Activated CD8-positive, alpha-beta memory T cell treated with anti-CD3 and anti-CD28 coated beads for 24 hours (primary cell): ENCODE measurements at regions not wholly inside any gene's neighbourhood (a gene's known extent, or its start where the extent isn't known, plus 50 kb on each side); places are given as distances from the start of the nearest gene placed in this dataset.

ENCODE experiments used
- DNase-seq: peaks from one replicate; pipeline ENCODE4 v3.0.0-alpha.2; 2020

DNA sequence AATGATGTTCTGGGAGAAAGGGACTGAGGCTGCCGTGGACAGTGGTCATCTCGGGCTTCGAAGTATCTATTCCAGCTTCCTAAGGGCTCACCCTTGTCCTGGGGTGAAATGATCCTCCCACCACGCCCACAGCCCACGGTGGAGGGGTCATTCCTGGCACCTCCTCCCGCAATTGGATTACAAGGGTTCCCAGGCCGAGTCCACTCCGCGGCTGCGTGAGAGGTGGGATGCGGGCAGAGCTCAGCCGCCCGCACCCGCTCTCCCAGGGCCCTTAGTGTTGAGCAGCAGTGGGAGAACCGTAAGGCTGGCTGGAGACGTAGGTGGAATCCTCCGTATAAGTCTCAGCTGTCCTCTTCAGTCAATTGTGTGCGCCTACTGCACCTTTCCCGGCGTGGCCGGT is 273.3 kb upstream of the ADAMTS16 start:
- DNase-seq = no peak

DNA sequence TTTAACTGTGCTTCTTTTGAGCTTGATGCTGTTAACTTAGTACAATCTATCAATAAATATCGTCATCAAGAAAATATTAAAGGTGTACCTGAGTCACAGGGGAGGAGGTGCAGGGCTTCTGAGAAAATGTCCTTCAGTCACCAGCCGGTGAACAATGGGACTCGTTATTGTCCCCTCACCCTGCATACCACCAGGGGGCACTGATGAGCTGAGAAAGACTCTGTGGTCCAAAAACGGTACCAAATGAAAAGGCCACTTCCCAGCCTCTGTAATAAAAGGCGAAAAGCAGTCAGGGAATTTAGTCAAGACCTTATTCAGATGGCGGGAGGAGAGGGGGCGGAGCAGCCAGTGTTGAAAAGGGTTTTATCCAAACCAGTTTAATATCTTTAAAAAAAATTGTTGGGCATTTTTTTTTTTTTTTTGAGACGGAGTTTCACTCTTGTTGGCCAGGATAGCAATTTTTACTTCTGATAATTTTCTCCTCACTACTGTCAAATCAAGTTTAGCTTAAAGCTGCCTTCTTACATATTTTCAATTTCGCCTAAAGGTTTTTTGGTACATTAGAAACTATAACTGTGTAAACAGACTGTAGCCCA is 271.9 kb upstream of the ADAMTS16 start:
- DNase-seq = no peak

DNA sequence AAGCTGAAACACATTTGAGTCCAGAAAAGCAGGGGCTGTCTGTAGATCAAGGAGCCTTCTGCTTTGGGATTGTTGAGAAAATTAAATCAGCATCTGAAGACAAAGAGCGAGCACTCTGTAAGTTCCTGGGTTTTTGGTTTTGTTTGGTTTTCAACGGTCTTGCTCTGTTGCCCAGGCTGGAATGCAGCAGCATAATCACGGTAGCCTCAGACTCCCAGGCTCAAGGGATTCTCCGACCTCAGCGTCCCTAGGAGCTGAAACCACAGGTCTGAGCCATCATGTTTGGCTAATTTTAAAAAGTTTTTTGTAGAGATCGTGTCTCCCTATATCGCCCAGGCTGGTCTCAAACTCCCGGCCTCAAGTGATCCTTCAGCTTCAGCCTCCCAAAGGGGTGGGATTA is 266.5 kb upstream of the ADAMTS16 start:
- DNase-seq = no peak

DNA sequence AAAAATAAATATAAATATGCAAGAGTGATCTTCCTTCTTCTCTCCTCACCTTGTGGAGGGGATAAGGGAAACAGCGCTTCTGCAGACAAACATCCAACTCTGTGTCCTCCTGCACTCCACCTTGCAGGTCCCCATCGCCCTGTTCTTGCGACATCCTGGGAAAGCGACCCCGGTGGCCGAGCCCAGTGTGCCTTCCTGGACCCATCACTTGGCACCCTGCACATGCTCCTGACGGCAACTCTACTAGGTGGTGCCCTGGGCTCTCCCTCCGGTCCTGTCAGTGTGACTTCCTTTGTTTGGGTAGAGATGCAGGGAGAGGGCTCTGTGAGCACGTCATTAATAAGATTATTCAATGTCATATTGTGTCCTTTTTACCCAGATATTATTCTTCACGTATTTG is 266.0 kb upstream of the ADAMTS16 start:
- DNase-seq = no peak

DNA sequence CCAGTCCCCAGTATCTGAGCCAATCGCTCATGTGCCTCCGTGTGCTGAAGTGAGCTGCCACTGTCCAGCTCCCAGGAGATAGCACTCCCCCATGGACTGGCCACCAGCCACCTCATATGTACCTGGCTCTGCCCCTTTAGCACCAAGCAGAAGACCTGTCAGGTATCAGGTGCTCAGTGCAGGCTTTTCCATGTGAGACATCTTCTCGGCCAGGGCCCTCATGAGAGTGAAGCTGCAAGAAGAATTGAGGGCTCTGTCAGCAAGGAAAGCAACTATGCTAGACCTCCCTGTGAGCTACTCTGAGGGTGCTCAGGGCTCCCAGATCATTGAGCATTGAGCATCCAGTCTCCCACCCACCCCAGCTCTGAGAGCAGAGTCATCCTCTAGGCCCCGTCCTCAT is 264.2 kb upstream of the ADAMTS16 start:
- DNase-seq = no peak

DNA sequence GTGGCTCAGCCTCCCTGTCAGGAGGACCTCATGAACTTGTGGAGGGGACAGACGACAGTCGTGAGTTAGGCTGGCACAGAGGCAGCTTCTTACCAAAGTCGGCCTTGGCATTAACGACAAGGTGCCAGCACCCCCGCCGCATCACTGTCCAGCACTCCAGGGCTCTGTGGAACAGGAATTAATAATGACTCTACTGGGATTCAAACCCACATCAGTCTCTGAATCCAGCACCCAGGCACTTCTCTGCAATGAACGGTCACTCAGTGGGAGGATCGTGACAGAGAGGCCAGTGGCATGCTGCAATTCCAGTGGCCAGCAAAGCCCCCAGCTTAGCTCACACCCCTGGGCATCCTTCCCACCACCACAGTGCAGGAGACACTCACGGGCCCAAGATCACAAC is 263.3 kb upstream of the ADAMTS16 start:
- no peak for DNase-seq

DNA sequence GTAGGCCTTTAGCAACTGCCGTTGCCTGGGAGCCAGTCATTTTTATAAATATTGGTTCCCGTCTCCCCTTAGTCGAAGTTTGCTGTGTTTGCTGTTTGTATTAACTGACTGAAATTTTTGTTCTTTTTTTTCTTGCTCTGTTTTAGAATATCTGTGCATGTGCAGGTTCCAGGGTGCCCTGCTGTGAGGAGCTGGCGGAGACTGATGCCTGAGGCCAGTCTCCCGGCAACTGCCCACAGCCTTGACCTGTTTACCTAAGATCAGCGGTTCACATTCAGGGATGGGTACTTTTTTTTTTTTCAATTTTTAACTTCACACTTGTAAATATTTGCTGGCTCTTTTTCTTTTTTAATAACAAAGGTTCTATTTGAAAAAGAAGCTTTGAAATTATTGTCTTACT is 262.6 kb upstream of the ADAMTS16 start:
- DNase-seq = no peak

DNA sequence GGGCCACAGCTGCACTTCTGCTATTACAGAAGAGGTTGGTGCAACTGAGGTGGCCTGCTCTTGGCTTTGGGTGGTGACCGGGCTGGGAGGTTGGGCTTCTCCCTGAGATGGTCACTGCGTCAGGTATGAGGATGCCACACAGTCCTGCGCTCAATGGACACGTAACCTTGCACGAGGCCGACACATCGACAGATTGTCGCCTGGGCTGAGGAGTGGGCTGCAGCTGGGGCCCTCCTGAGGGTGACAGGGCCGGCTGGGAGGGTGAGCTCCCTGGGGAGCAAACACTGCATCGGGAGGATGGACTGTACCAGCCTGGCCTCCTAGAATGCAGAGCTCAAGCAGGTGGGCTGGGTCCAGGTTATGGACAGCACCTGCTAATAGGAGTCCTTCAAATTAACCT is 261.1 kb upstream of the ADAMTS16 start:
- DNase-seq = no peak

DNA sequence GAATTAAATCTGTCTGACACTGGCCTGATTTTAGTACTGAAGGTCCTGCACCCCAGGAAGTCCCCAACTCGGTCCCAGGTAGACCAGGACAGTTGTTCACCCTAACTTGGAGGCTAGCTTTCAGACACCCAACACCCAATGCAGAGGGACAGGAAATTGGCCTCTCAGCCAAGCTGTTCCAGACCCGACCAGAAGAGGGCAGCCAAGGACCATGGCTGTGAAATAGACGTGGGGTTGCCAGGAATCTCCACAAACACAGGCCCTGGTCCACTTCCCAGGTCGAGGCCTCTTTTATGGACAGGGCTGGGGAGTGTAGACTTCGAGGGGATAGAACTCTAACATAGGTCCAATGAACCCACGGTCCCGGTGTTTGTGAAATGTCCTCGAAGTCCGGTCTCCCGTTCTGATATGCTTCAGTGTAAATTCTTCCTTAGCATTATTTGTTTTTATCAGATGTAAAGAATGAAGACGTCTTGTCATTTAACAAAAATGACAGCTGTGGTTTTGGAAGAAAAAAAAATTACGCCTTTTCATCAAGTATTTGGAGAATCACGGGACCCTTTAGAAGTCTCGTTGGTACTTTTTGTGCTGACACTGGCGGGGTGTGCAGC is 260.3 kb upstream of the ADAMTS16 start:
- peak; percentile 69 for DNase-seq

DNA sequence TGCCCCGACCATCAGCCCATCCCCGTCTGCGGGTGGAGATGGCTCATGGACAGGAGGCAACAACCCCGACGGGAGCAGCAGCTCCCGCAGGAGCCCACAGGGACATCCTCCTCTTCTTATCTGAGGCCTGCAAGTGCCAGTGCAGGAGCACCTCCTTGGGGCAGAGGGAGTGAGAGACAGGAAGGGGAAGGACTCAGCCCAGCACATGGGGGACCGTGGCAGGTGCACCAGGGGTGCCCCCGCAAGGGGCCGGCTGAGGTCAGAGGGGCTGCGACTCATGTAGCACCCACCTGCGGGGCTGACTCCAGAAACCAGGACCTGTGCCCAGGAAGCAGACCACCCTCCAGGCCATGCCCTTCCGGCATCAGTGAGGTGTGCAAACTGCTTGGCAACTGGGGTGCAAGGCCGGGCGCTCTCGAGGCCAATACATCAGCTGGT is 259.8 kb upstream of the ADAMTS16 start:
- DNase-seq = no peak

DNA sequence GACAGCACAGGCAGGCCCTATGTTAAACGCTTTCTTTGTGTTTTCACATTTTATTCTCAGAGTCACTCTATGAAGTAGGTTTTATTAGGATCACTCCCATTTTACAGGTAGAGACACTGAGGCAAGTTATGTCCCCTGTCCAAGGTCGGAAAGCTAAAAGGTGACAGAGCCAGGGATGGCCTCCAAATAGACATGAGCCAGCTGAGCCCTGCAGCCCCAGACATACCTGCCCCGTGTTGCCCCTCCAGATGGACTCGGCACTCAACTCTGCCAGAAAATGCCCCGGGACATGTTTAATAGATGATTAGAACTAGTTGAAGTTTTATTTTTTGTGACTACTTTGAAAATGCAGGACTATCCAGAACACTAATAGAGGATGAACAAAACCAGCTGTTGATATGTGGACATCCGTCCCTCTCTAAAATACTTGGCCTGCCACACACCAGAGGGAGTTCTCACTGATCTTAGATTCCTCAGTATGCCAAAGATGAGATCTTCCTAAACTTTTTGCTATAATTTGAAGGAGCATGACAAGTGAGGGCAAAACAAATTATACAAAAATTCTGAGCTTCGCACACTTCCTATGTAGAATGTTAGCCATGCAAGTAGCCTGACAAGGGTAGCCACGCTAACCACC is 258.6 kb upstream of the ADAMTS16 start:
- DNase-seq = no peak

DNA sequence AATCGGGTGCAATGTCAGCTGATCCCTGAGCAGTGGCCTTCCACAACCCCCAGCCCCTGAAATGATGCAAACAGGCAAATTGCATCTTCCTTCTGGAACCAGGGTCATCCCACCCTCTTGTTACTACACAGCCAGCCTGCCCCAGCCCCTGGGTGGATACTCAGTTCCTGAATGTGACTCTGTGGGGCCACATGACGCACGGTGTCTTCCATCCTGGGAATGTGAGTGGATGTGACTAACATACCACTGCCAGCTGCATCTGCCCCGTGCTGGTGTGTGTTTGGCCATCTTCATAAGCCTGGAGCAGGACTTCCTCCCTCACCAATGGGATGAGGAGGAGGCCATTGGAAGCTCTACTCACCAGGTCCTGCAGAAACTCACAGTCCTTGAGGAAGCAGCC is 257.9 kb upstream of the ADAMTS16 start:
- DNase-seq = no peak

DNA sequence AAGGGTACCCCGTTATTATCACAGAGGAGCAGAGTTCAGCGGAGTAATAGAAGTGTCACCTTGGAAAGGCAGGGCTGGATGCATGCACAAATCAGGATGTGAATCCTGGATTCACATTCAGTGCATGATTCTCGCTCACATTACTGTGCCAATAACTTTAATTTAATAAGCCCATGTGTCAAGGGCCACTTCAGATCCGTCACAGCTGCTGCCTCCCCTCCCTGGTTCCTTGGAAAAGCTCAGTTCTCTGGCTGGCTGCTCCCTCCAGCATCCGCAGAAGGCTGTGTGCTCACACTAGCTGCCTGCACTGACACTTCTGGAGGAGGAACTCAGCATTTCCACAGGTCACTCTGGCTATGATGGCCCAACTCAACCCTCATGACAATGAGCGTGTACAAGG is 256.8 kb upstream of the ADAMTS16 start:
- no peak for DNase-seq

DNA sequence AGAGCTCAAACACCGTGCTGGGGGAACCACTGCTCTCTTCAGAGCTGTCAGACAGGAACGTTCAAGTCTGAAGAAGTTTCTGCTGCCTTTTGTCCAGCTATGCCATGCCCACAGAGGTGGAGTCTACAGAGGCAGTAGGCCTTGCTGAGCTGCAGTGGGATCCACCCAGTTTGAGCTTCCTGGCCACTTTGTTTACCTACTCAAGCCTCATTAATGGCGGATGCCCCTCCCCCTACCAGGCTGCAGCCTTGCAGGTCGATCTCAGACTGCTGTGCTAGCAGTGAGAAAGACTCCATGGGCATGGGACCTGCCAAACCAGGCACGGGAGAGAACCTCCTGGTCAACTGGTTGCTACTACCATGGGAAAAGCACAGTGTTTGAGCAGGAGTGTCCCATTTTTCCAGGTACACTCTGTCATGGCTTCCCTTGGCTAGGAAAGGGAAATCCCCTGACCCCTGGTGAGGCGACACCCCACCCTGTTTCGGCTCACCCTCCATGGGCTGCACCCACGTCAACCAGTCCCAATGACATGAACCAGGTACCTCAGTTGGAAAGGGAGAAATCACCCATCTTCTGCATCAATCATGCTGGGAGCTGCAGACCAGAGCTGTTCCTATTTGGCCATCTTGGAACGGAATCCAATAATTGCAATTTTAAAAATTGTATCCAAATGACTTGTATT is 246.9 kb upstream of the ADAMTS16 start:
- DNase-seq = no peak

DNA sequence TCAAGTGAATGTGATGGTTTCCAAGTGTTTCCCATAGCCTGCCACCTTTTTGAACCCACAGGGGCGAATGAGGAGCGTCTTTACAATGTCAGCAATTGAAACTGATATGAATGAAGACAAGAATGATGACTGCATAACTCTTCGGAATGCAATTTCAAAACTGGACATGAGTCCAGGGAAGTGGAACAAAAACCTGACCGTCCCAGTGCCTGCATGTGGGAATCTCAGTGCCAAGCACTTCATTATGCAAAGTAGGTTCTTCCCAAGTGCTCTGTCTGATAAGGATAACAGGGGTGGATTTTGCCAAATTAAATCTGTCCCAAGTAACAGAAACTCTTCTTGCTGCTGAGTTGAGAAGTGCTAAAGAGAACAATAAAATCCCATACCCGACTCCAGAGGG is 243.8 kb upstream of the ADAMTS16 start:
- no peak for DNase-seq

DNA sequence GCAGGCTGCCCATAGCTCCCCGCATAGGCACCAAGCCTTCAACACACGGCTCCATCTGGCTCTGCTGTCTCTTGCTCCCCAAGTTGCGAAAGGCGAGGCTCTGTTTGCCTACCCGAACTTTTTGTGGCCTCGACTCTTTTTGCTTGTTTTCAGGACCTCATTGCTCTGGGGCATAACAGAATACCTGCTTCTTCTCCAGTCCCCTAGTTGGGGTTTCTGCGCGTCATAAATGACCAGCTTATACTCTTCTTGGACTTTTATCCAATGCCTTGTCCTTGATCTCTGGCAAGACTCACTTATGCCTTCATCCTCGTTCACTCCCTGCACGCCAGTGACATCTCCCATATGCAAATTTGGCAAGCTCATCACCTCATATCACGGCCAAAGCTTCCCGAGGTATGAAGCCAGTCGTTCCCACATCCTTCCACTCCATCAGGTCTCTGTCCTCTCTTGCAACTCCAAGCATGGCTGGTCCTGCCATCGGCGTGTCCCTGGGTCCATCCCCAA is 238.8 kb upstream of the ADAMTS16 start:
- no peak for DNase-seq

DNA sequence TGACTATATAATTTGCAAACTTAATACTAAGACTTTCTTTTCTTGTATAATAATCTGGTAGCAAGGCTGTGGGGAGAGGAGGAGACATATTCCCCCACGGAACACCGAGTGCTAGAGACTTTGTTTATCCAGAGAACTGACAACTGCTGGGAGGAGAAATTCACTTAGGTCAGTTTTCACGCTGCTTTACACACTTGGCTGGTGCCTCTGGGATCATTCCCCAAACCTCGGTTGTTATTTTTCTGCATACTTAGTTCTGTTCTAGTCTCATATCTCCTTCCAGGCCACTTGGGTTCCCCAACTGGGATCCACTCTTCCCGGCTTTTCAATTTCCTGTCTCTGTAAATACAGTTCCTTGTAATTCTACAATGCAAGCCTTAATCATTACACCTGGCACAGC is 238.2 kb upstream of the ADAMTS16 start:
- DNase-seq = no peak

DNA sequence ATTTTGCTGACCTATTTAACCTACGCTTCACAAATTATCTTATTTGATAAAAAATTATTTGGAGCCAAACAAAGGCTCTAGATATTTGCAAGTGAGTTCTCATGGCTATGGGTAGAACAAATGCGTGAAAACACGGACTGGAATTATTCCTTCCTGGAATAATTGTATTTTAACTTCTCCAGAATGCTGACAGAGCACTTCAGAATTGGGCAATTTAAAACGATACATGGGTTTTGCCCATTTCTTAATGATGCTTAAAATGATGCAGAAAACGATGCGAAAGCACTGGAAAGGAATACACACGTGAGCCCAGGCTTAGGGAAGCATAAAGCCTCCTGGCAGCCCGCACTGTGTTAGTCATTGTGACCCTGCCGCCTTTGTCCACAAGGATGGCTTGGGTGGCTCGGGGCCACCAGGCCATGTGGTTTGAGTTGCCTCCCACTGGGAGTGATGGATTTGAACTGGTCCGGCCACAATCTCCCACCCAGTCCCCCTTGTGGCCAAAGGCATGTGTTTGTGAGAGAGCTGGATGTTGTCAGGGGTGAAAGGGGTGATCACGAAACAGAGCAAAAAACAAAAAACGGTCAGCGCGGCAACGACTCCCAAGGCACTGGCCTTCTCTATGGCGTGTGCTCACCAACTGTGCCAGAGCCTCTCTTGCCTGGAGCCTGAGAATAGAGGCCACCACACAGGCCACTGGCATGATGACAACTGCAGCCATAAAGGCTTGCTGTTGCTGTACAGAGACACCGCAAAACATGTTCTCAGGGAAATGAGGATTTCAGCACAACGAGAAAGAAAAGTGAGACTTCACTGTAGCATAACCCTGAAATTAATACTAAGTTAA is 234.2 kb upstream of the ADAMTS16 start:
- no peak for DNase-seq

DNA sequence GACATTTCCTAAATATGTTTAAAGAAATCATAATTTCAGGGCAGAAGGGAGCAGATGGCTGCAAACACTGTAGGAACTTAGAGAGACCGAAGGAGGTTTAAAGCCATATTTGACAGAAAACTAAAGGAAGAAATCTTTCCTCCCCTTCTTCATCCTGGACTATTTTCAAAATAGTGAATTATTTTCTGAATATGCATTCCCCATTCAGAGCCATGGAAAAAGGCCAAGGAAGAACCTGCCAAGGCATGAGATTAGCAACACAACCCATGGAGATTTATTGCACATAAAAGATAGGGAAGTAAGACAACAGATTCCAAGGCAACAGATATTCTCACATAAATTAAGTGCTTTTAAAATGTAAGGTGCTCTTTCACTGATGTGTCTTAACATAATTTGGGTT is 233.3 kb upstream of the ADAMTS16 start:
- DNase-seq = no peak

DNA sequence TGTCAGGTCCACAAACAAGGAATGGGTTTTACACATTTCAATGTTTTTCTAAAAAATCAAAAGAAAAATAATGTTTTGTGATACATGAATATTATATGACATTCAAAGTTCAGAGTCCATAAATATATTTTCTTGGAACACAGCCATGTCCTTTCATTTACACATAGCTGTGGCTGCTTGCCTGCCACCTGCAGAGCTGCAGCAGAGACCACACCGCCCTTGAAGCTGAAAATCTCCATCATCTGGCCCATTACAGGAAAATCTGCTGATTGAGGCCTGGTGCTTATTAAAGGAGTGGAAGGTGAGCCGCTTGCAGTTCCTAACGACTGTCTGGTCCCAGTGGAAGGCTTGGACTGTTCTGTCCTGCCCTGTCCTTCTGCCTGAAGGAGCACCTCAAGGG is 232.6 kb upstream of the ADAMTS16 start:
- no peak for DNase-seq

DNA sequence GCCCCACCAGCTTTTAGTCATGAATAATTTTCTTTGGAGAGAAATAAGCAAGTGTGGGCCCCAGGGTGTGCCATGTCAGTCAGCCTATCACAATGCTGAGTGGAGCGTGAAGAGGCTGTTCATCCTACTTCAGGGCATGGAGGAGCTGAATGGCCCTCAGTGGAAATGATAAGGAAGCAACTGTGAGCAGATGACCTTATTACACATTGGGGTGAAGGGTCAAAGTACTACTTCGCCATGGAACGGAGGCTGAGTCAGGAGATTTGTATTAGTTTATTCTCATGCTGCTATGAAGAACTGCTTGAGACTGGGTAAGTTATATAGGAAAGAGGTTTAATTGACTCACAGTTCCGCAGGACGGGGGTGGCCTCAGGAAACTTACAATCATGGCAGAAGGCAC is 231.0 kb upstream of the ADAMTS16 start:
- no peak for DNase-seq

DNA sequence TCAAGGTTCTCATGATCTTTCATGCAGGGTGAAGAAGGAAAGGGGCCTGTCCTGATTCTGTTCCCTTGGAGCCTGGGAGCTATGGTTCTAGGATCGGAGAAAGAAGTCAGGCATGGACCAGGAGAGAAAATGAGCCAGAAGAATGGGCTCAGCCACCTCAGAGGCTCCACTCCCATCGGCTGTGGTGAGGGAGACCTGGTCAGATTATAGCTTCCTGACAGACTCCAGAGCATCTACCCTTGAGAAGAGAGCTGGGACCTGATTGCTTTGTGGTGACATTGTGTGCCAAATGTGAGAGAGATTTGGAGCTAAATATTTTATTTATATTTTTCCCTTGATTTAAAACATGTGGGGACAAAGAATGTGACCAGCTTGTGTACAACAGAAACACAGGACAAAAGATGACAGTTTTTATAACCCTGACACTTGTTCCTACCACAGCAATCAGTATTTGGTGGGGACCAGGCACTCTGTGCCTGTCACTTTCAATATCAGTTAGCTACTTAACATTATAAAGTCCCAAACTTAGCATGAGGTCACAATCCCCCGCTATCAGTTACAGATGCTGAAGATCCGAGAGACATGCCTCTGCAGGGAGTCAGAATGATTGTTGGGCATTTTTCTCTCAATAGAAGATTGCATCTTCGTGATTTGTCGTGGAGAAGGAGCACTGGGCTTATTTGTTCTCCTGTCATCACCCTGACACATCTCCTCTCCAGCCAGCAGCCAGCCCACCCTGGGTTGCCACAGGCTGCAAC is 228.3 kb upstream of the ADAMTS16 start:
- DNase-seq = no peak
